Right lobe of liver (tissue), 6 donors: ENCODE measurements at regions not wholly inside any gene's neighbourhood (a gene's known extent, or its start where the extent isn't known, plus 50 kb on each side); places are given as distances from the start of the nearest gene placed in this dataset.

Experiments used
- ATAC-seq, 4 donors: fragments of 200-7000 bp; cut with Tn5 transposase; one replicate each; pipeline ENCODE4 v1.9.1; 2020; ENCODE audit warnings: mild to moderate bottlenecking in 4 of 4, moderate library complexity in 4 of 4
- DNase-seq, 3 donors: peaks; one replicate each; pipeline ENCODE4 v3.0.0-alpha.2; 2020
- H3K27ac ChIP-seq, 3 donors: fragments of 200-600 bp; one replicate each; pipeline ENCODE4 v1.8.0; 2022
- H3K27me3 ChIP-seq, 2 donors: fragments of 200-600 bp; one replicate each; pipeline ENCODE4 v1.8.0; 2022
- H3K36me3 ChIP-seq, 4 donors: fragments of 200-600 bp; sonication (generic) in 1 of 4; one replicate each; pipeline versions ENCODE4 v1.5.1 to v1.8.0; 2017 to 2022; ENCODE audit warnings: control low read depth in 1 of 4
- H3K4me1 ChIP-seq, 4 donors: fragments of 200-600 bp; sonication (generic) in 1 of 4; one replicate each; pipeline versions ENCODE4 v1.5.1 to v1.8.0; 2017 to 2022; ENCODE audit warnings: control low read depth in 1 of 4
- H3K4me3 ChIP-seq, 3 donors: fragments of 200-600 bp; one replicate each; pipeline ENCODE4 v1.8.0; 2022
- H3K9me3 ChIP-seq, 4 donors: fragments of 200-600 bp; sonication (generic) in 1 of 4; one replicate each; pipeline versions ENCODE4 v1.5.1 to v1.8.0; 2017 to 2022; ENCODE audit warnings: control low read depth in 1 of 4
- POLR2A ChIP-seq: fragments of 450-650 bp; IDR thresholded peaks from one replicate; pipeline ENCODE4 v1.6.1; 2017; ENCODE audit warnings: antibody characterized with exemption, mild to moderate bottlenecking
- WGBS: methylation state at CpG from one replicate; pipeline ENCODE4 v1.1.6; 2018; ENCODE audit warnings: low coverage, low lambda C conversion rate; ENCODE audit not compliant: insufficient coverage; ENCODE audit errors: missing lambda C conversion rate; 5-methylcytosine and 5-hydroxymethylcytosine counted together
- intact Hi-C, 2 donors: fragments of 100-400 bp; cut with DNase I; formaldehyde crosslinking; loops; one replicate each; pipeline versions ENCODE4 v1.11.2 to v1.14.1; 2022
- TF ChIP-seq, protein P1 (sequence below), 4 donors: fragments of 200-600 bp in 3 of 4; fragments of 450-650 bp in 1 of 4; IDR thresholded peaks; one replicate each; pipeline versions ENCODE4 v1.5.1 to v1.8.0; 2016 to 2022; ENCODE audit warnings: antibody characterized with exemption in 4 of 4, mild to moderate bottlenecking in 2 of 4
- donor health status: DM: no; HTN: yes; CAD: no.
- donor health status: DM: no; HTN: no; CAD: no.
- donor health status: DM: no; HTN: no; CAD: no.
- donor health status: DM: no; HTN: yes; CAD: no.
- donor health status: DM: no; HTN: yes; CAD: no.

DNA sequence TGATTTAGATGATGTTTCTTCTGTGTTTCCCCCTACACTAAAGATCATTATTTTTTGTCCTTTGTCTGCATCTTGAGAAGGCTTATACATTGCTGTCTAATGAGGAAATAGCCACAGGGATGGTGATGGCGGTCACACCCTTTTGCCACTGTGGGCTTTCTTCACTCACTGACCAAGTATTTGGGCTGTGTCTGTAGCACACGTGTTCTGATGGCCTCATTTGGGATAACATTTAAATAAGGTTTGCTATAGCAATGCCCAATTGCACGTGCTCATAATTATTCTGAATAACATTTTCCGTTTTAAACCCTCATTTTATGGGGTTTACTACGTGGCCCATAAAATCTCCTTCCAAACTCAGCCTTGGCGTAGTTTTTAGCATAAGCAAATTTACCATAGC, 230.3 kb upstream of the PRICKLE1 start:
- Histone ChIP-seq H3K4me1 (no peaks in the 10 kb centered on the region), H3K9me3 (no peaks in the 10 kb centered on the region), H3K27me3 (no peaks in the 10 kb centered on the region), H3K4me3 (no peak overlapping the region), H3K36me3 (no peaks in the 10 kb centered on the region), H3K27ac (no peak overlapping the region)
- TF ChIP-seq, protein P1, sequence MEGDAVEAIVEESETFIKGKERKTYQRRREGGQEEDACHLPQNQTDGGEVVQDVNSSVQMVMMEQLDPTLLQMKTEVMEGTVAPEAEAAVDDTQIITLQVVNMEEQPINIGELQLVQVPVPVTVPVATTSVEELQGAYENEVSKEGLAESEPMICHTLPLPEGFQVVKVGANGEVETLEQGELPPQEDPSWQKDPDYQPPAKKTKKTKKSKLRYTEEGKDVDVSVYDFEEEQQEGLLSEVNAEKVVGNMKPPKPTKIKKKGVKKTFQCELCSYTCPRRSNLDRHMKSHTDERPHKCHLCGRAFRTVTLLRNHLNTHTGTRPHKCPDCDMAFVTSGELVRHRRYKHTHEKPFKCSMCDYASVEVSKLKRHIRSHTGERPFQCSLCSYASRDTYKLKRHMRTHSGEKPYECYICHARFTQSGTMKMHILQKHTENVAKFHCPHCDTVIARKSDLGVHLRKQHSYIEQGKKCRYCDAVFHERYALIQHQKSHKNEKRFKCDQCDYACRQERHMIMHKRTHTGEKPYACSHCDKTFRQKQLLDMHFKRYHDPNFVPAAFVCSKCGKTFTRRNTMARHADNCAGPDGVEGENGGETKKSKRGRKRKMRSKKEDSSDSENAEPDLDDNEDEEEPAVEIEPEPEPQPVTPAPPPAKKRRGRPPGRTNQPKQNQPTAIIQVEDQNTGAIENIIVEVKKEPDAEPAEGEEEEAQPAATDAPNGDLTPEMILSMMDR (IDR thresholded peaks at IDR 0.05) = no peak
- no peak for TF ChIP-seq POLR2A
- intact Hi-C loops = no loop called here
- ATAC-seq (no peak), DNase-seq (no peak)
- 46% methylated on average over 6 of the region's 6 CpGs for WGBS

DNA sequence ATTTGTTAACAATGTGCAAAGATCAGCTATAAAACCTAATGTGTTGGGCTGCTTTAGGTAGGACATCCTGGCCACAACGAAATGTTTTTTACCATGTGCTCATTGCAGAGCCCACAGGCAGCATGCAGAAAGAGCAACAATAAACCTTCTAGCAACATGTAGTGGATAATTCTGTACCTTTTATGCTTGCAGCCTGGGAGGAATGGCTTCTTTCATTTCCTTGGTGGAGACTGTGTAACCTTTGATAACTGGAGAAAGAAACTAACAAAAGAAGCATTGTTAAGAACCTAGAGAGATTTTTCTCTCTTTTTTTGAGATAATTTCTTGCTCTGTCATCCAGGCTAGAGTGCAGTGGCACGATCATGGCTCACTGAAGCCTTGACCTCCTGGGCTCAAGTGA, 225.5 kb upstream of the PRICKLE1 start:
- no peaks in the 10 kb centered on the region for H3K36me3 ChIP-seq
- no peaks in the 10 kb centered on the region for H3K4me1 ChIP-seq
- DNase-seq (no peak), ATAC-seq (no peak)
- no peaks in the 10 kb centered on the region for H3K27me3 ChIP-seq
- no peaks in the 10 kb centered on the region for H3K9me3 ChIP-seq
- intact Hi-C loops = no loop called here
- TF ChIP-seq POLR2A = no peak
- TF ChIP-seq, protein P1 (IDR thresholded peaks at IDR 0.05) = no peak
- no peak overlapping the region for H3K27ac ChIP-seq
- 52% methylated on average over 2 of the region's 2 CpGs for WGBS
- no peak overlapping the region for H3K4me3 ChIP-seq

DNA sequence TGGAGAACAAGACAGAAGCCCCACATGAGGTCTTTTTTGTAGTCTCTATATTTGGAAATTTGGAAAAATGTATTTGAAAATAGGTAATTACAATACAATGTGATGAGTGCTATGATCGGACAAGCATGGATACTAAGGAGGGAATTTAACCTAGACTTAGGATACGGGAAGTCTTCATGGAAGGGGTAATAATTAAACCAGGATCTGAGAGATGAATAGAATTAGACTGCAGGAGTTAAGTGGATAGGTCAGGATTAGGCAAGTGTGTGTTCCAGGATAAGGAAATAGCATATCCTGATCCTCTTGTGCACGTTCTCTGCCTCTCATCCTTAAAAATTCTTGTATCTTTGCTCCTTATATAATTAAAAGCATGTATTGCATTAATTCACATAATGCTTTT, 223.3 kb upstream of the PRICKLE1 start:
- no peak for DNase-seq
- TF ChIP-seq, protein P1 (IDR thresholded peaks at IDR 0.05) = no peak
- TF ChIP-seq POLR2A = no peak
- Histone ChIP-seq H3K4me1 (no peaks in the 10 kb centered on the region), H3K27ac (no peak overlapping the region), H3K27me3 (no peaks in the 10 kb centered on the region), H3K36me3 (no peaks in the 10 kb centered on the region), H3K4me3 (no peak overlapping the region), H3K9me3 (no peaks in the 10 kb centered on the region)
- intact Hi-C loops = no loop called here
- WGBS = 41% methylated on average over 3 of the region's 3 CpGs
- no peak for ATAC-seq

DNA sequence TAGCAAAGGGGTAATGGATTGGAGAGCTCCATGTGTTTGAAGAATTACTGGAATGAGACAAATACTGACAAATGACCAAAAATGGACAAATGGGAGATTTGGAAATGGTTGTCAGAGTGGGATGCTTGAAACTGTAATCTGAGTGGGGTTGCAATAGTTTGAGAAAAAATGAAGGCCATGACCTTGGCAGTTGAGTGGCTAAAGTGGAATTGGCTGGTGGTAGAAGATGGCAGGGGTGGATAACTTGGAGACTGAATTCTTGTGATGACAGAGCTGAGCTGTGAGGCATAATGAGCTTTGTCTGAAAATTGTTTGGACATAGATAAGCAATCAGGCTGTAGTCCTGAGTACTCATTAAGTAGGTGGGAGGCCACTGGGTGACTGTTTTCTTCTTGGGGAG, 222.5 kb upstream of the PRICKLE1 start:
- ATAC-seq (no peak), DNase-seq (no peak)
- TF ChIP-seq, protein P1 (IDR thresholded peaks at IDR 0.05) = no peak
- TF ChIP-seq POLR2A = no peak
- Histone ChIP-seq H3K36me3 (no peaks in the 10 kb centered on the region), H3K27ac (no peak overlapping the region), H3K27me3 (no peaks in the 10 kb centered on the region), H3K4me3 (no peak overlapping the region), H3K9me3 (no peaks in the 10 kb centered on the region), H3K4me1 (no peaks in the 10 kb centered on the region)
- intact Hi-C loops = no loop called here

DNA sequence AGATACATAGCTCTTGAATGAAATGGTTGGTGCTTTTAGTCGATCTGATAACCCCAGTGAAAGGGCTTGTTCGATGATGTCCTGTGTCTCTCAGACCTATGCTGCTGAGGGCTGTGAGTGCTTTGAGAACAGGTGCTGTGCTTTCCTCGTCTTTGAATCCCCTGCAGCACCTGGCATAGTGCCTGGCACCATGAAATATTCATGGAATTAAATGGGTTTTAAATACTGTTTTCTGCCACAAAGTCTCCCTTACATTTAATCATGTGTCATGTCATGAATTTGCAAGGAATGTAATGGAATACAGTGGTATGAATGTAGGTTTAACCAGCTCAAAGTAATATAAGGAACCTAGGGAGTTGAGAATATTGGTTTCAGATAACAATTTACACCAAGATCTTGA, 220.5 kb upstream of the PRICKLE1 start:
- no peak for ATAC-seq
- 33% methylated on average over 3 of the region's 3 CpGs for WGBS
- no peak for DNase-seq
- Histone ChIP-seq H3K27me3 (no peaks in the 10 kb centered on the region), H3K9me3 (no peaks in the 10 kb centered on the region), H3K36me3 (no peaks in the 10 kb centered on the region), H3K27ac (no peak overlapping the region), H3K4me3 (no peak overlapping the region), H3K4me1 (no peaks in the 10 kb centered on the region)
- intact Hi-C loops = no loop called here
- no peak for TF ChIP-seq POLR2A
- TF ChIP-seq, protein P1 (IDR thresholded peaks at IDR 0.05) = no peak
